ENCODE measurements at regions not wholly inside any gene's neighbourhood (a gene's known extent, or its start where the extent isn't known, plus 50 kb on each side); places are given as distances from the start of the nearest gene placed in this dataset.

- no peak for DNase-seq
Measured at GRCh38 chr1:60573726-60574409, 500.3 kb upstream of the C1orf87 start.

- no peak for DNase-seq
Measured at GRCh38 chr1:60573121-60573520, 499.6 kb upstream of the C1orf87 start.

GRCh38 chr1:60572378-60572777 is 498.8 kb upstream of the C1orf87 start:
- DNase-seq, result no peak

GRCh38 chr1:60571811-60572210 is 498.2 kb upstream of the C1orf87 start:
- no peak for DNase-seq

- DNase-seq, result no peak
Measured at GRCh38 chr1:60569189-60569588, 495.6 kb upstream of the C1orf87 start.

GRCh38 chr1:60567256-60567655 is 493.7 kb upstream of the C1orf87 start:
- no peak for DNase-seq

- no peak for DNase-seq
Measured at GRCh38 chr1:60564916-60565750, 491.6 kb upstream of the C1orf87 start.

GRCh38 chr1:60563777-60564535 is 490.4 kb upstream of the C1orf87 start:
- no peak for DNase-seq

GRCh38 chr1:60562740-60563139 is 489.2 kb upstream of the C1orf87 start:
- DNase-seq, result no peak

GRCh38 chr1:60560701-60561100 is 487.1 kb upstream of the C1orf87 start:
- DNase-seq, result no peak

- DNase-seq, result no peak
Measured at GRCh38 chr1:60558236-60558635, 484.7 kb upstream of the C1orf87 start.

- no peak for DNase-seq
Measured at GRCh38 chr1:60553730-60554129, 480.2 kb upstream of the C1orf87 start.

- DNase-seq, result no peak
Measured at GRCh38 chr1:60547821-60548220, 474.3 kb upstream of the C1orf87 start.

GRCh38 chr1:60541831-60542532 is 468.4 kb upstream of the C1orf87 start:
- DNase-seq, result no peak

GRCh38 chr1:60540141-60540540 is 466.6 kb upstream of the C1orf87 start:
- no peak for DNase-seq

- no peak for DNase-seq
Measured at GRCh38 chr1:60535713-60536112, 462.1 kb upstream of the C1orf87 start.

GRCh38 chr1:60527567-60527966 is 454.0 kb upstream of the C1orf87 start:
- no peak for DNase-seq

- no peak for DNase-seq
Measured at GRCh38 chr1:60516996-60517395, 443.4 kb upstream of the C1orf87 start.

- no peak for DNase-seq
Measured at GRCh38 chr1:60510162-60510561, 436.6 kb upstream of the C1orf87 start.

- DNase-seq, result no peak
Measured at GRCh38 chr1:60504206-60504840, 430.8 kb upstream of the C1orf87 start.

GRCh38 chr1:60503266-60503925 is 429.8 kb upstream of the C1orf87 start:
- DNase-seq, result peak; percentile 7

- DNase-seq, result no peak
Measured at GRCh38 chr1:60502506-60502905, 428.9 kb upstream of the C1orf87 start.

Measured in SHP77 treated with DMSO at 0.1 percent for 48 hours (cell line).